ENCODE measurements at regions not wholly inside any gene's neighbourhood (a gene's known extent, or its start where the extent isn't known, plus 50 kb on each side); places are given as distances from the start of the nearest gene placed in this dataset.

DNA sequence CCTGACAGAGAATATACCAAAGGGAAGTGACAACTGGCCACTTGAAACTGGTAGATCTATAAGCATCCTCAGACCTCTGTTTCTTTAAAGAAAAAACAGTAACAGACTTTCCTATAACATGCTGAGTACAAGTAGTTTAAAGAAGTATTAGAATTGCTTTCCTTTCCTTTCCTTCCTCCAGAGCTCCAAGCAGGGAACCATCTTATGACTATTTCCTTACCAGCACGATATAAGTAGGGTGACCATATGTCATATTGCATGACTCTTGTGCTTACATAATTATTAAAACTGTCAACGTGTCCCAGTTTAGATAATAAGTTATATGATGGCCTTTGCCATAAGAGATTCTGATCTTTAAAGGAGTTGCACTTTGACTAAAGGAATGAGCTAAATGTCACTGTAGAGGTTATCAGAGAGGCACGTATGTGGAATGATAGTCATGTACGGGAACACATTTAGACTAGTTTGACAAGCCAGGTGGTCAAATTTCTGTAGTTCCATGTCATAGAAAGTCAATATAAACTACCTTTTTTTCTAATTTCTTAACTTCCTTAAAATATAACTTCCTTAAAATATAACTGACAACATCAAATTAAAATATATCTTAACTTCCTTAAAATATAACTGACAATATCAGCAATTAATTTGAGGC is 212.7 kb upstream of the CD180 start:
- TF ChIP-seq POLR2A (IDR thresholded peaks at IDR 0.05; ENCODE audit: low read depth, low read length) (no peak), TAF1 (IDR thresholded peaks at IDR 0.05; ENCODE audit: low read depth, low read length) (no peak), POLR2AphosphoS5 (IDR thresholded peaks at IDR 0.05; ENCODE audit: low read depth, low read length) (no peak), SPI1 (IDR thresholded peaks at IDR 0.05; ENCODE audit: low read depth, low read length) (no peak)
